ENCODE measurements at regions not wholly inside any gene's neighbourhood (a gene's known extent, or its start where the extent isn't known, plus 50 kb on each side); places are given as distances from the start of the nearest gene placed in this dataset.

DNA sequence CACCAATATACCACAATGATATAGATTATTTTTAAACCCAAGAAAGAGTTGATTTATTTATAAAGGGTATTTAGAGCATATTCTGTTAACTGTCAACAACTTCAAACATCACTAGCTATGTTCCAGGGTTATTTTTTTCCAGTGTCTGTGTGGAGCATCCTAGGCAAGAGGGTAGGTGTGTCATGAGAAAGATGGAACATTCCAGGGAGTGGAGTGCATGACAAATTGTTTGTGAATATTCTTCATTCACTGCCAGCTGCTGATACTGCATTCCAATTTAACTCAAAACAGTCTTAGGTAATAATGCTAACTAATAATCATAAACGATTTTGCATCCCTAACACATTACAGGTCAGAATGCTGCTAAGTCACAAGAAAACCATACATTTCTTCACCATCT is 148.7 kb upstream of the RASGEF1B start:
- no peaks in the 10 kb centered on the region for H3K27me3 Mint-ChIP-seq (ENCODE audit: low read depth)
- H3K9me3 Mint-ChIP-seq = peaks cover 7% of the 10 kb centered on the region

DNA sequence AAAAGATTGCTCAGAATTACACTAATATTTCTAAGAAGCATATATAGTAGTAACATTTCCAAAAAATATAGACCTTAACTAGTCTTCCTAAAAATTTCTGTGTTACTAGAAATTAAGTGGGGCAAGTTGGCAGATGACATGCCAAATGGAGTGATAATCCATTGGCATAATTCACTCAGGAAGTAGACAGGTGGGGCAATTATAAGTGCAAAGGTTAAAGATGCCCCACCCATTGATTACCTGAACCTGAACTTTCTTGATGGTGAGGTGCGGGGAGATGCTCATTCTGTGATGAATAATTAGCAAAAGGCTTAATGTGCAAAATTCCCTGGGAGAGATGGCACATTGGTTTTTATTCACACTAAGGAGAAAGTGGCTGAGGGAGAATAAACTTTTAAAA is 145.8 kb upstream of the RASGEF1B start:
- H3K27ac Mint-ChIP-seq = no peak overlapping the region
- no peak overlapping the region for H3K4me3 Mint-ChIP-seq
- no peaks in the 10 kb centered on the region for H3K27me3 Mint-ChIP-seq (ENCODE audit: low read depth)
- no peaks in the 10 kb centered on the region for H3K36me3 Mint-ChIP-seq
- no peak for DNase-seq (ENCODE audit: low spot score in 2 of 2, unreplicated experiment in 2 of 2)
- no peak for TF ChIP-seq CTCF (IDR thresholded peaks at IDR 0.05; ENCODE audit: unreplicated experiment)
- H3K9me3 Mint-ChIP-seq = peaks cover 7% of the 10 kb centered on the region
- no peaks in the 10 kb centered on the region for H3K4me1 Mint-ChIP-seq

More for the DNA sequence above, 148.7 kb upstream of the RASGEF1B start:
- Mint-ChIP-seq H3K4me1 (no peaks in the 10 kb centered on the region), H3K4me3 (no peak overlapping the region), H3K36me3 (no peaks in the 10 kb centered on the region), H3K27ac (no peak overlapping the region)
- DNase-seq (ENCODE audit: low spot score in 2 of 2, unreplicated experiment in 2 of 2) = no peak
- no peak for TF ChIP-seq CTCF (IDR thresholded peaks at IDR 0.05; ENCODE audit: unreplicated experiment)

- H3K9me3 Mint-ChIP-seq = peaks cover 3% of the 10 kb centered on the region
- H3K4me1 Mint-ChIP-seq = no peaks in the 10 kb centered on the region
- TF ChIP-seq CTCF (IDR thresholded peaks at IDR 0.05; ENCODE audit: unreplicated experiment) = no peak
- H3K4me3 Mint-ChIP-seq = no peak overlapping the region
- no peaks in the 10 kb centered on the region for H3K36me3 Mint-ChIP-seq
- H3K27me3 Mint-ChIP-seq (ENCODE audit: low read depth) = peaks cover 2% of the 10 kb centered on the region
- DNase-seq (ENCODE audit: low spot score in 2 of 2, unreplicated experiment in 2 of 2) = no peak
- H3K27ac Mint-ChIP-seq = no peak overlapping the region
Measured at GRCh38 chr4:81611221-81611620, 139.5 kb upstream of the RASGEF1B start.

DNA sequence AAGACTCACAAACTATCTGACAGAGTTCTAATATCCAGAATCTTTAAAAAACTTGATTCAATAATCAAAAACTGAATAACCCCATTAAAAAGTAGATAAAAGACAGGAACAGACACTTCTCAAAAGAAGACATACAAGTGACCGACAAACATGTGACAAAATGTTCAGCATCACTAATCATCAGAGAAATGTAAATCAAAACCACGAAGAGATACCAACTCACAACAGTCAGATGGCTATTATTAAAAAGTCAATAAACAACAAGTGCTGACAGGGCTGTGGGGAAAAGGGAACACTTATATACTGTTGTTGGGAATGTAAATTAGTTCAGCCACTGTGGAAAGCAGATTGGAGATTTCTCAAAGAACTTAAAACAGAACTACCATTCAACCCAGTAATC is 138.1 kb upstream of the RASGEF1B start:
- H3K36me3 Mint-ChIP-seq = no peaks in the 10 kb centered on the region
- no peak for TF ChIP-seq CTCF (IDR thresholded peaks at IDR 0.05; ENCODE audit: unreplicated experiment)
- H3K9me3 Mint-ChIP-seq = peaks cover 3% of the 10 kb centered on the region
- DNase-seq (ENCODE audit: low spot score in 2 of 2, unreplicated experiment in 2 of 2) = no peak
- peaks cover 2% of the 10 kb centered on the region for H3K27me3 Mint-ChIP-seq (ENCODE audit: low read depth)
- H3K4me1 Mint-ChIP-seq = peaks cover 4% of the 10 kb centered on the region
- H3K4me3 Mint-ChIP-seq = no peak overlapping the region
- H3K27ac Mint-ChIP-seq = no peak overlapping the region

- H3K27me3 Mint-ChIP-seq (ENCODE audit: low read depth) = peaks cover 2% of the 10 kb centered on the region
- H3K4me3 Mint-ChIP-seq = no peak overlapping the region
- no peaks in the 10 kb centered on the region for H3K36me3 Mint-ChIP-seq
- peaks cover 3% of the 10 kb centered on the region for H3K9me3 Mint-ChIP-seq
- no peak overlapping the region for H3K27ac Mint-ChIP-seq
- H3K4me1 Mint-ChIP-seq = peaks cover 6% of the 10 kb centered on the region
- no peak for DNase-seq (ENCODE audit: low spot score in 2 of 2, unreplicated experiment in 2 of 2)
- no peak for TF ChIP-seq CTCF (IDR thresholded peaks at IDR 0.05; ENCODE audit: unreplicated experiment)
Measured at GRCh38 chr4:81607950-81608349, 136.2 kb upstream of the RASGEF1B start.
